ENCODE measurements at regions not wholly inside any gene's neighbourhood (a gene's known extent, or its start where the extent isn't known, plus 50 kb on each side); places are given as distances from the start of the nearest gene placed in this dataset.

- POLR2A ChIA-PET = no interaction called here
Measured at GRCh38 chr13:47845981-47846380, 155.1 kb downstream of the SUCLA2 start.

GRCh38 chr13:47843005-47843404, 158.1 kb downstream of the SUCLA2 start:
- Histone ChIP-seq H3K36me3 (replicated peaks in 1 of 2; ENCODE audit: control insufficient read depth in 1 of 2, insufficient read depth in 2 of 2, low read length in 2 of 2) (no peaks in the 10 kb centered on the region), H3K9ac (ENCODE audit: insufficient read depth, low read depth, low read length) (no peak overlapping the region), H3K27me3 (ENCODE audit: control insufficient read depth in 1 of 2, insufficient read depth in 2 of 2, low read length in 2 of 2) (no peaks in the 10 kb centered on the region), H3K4me2 (ENCODE audit: low read depth, low read length) (no peak overlapping the region), H3K79me2 (ENCODE audit: insufficient read depth, low read length) (no peaks in the 10 kb centered on the region), H4K20me1 (ENCODE audit: insufficient read depth, low read length) (no peaks in the 10 kb centered on the region), H3K9me3 (ENCODE audit: low read length) (no peaks in the 10 kb centered on the region), H3K27ac (ENCODE audit: extremely low read length, insufficient read depth, low read length) (no peak overlapping the region), H2AFZ (ENCODE audit: low read length) (no peak overlapping the region), H3K4me3 (replicated peaks in 1 of 3; ENCODE audit: insufficient read depth in 1 of 3, low read depth in 2 of 3, low read length in 3 of 3) (no peak overlapping the region), H3K4me1 (ENCODE audit: insufficient read depth, low read length) (peaks cover 8% of the 10 kb centered on the region; the same call in 1 of the 2 replicates)
- CTCF ChIA-PET (ENCODE audit: low intra/inter-chr PET ratio, low total read pairs) = no interaction called here
- BruUV-seq (replicated peaks) = no TSS peak
- in situ Hi-C loops (cut with HindIII; ENCODE audit: extremely low pct_ligation_motif_present, low pct_unique_long_range_greater_than_20kb) (no loop called here), intact Hi-C loops (cut with micrococcal nuclease; ENCODE audit: unreplicated experiment) (no loop called here)
- TF ChIP-seq ZZZ3 (CRISPR knock-in tag; IDR thresholded peaks at IDR 0.05; ENCODE audit: borderline replicate concordance) = no peak
- TF ChIP-seq ZNF768 (CRISPR knock-in tag; IDR thresholded peaks at IDR 0.05) = no peak
- no peak for TF ChIP-seq ZNF615 (CRISPR knock-in tag; IDR thresholded peaks at IDR 0.05; ENCODE audit: borderline replicate concordance)
- TF ChIP-seq ZNF329 (CRISPR knock-in tag; IDR thresholded peaks at IDR 0.05; ENCODE audit: low read depth) = no peak
- no peak for TF ChIP-seq PITX1 (CRISPR knock-in tag; IDR thresholded peaks at IDR 0.05)
- no peak for TF ChIP-seq AGO2 (optimal IDR thresholded peaks at IDR 0.05; ENCODE audit: low read depth, low read length)
- TF ChIP-seq ATF7-NPFF (CRISPR knock-in tag; IDR thresholded peaks at IDR 0.05; ENCODE audit: low read depth) = no peak
- TF ChIP-seq PAWR (CRISPR knock-in tag; IDR thresholded peaks at IDR 0.05; ENCODE audit: borderline replicate concordance) = no peak
- TF ChIP-seq KLF6 (CRISPR knock-in tag; IDR thresholded peaks at IDR 0.05) = no peak
- no peak for TF ChIP-seq ZNF382 (CRISPR knock-in tag; IDR thresholded peaks at IDR 0.05; ENCODE audit: borderline replicate concordance)
- TF ChIP-seq YEATS4 (CRISPR knock-in tag; IDR thresholded peaks at IDR 0.05; ENCODE audit: borderline replicate concordance) = no peak
- TF ChIP-seq FOXO4 (CRISPR knock-in tag; conservative IDR thresholded peaks at IDR 0.05) = no peak
- TF ChIP-seq SNAPC5 (CRISPR knock-in tag; IDR thresholded peaks at IDR 0.05; ENCODE audit: borderline replicate concordance) = no peak
- TF ChIP-seq SMAD9 (CRISPR knock-in tag; IDR thresholded peaks at IDR 0.05) = no peak
- TF ChIP-seq CERS6 (CRISPR knock-in tag; IDR thresholded peaks at IDR 0.05) = no peak
- WGBS (ENCODE audit: low lambda C conversion rate) = 80% methylated on average over 4 of the region's 4 CpGs
- no peak for DNase-seq (ENCODE audit: low spot score)
- ATAC-seq = no peak
- no peak for FAIRE-seq
- POLR2A ChIA-PET = no interaction called here

More at GRCh38 chr13:47845981-47846380, 155.1 kb downstream of the SUCLA2 start:
- no peak overlapping the region for H3K4me2 ChIP-seq (ENCODE audit: low read depth, low read length)
- no peaks in the 10 kb centered on the region for H3K36me3 ChIP-seq (replicated peaks in 1 of 2; ENCODE audit: control insufficient read depth in 1 of 2, insufficient read depth in 2 of 2, low read length in 2 of 2)
- peaks cover 8% of the 10 kb centered on the region; the same call in 1 of the 2 replicates for H3K4me1 ChIP-seq (ENCODE audit: insufficient read depth, low read length)
- no peaks in the 10 kb centered on the region for H4K20me1 ChIP-seq (ENCODE audit: insufficient read depth, low read length)
- H3K27ac ChIP-seq (ENCODE audit: extremely low read length, insufficient read depth, low read length) = no peak overlapping the region
- no TSS peak for BruUV-seq (replicated peaks)
- no peaks in the 10 kb centered on the region for H3K9me3 ChIP-seq (ENCODE audit: low read length)
- no peaks in the 10 kb centered on the region for H3K79me2 ChIP-seq (ENCODE audit: insufficient read depth, low read length)
- CTCF ChIA-PET (ENCODE audit: low intra/inter-chr PET ratio, low total read pairs) = no interaction called here
- H3K27me3 ChIP-seq (ENCODE audit: control insufficient read depth in 1 of 2, insufficient read depth in 2 of 2, low read length in 2 of 2) = no peaks in the 10 kb centered on the region
- H3K4me3 ChIP-seq (replicated peaks in 1 of 3; ENCODE audit: insufficient read depth in 1 of 3, low read depth in 2 of 3, low read length in 3 of 3) = no peak overlapping the region
- FAIRE-seq = no peak
- WGBS (ENCODE audit: low lambda C conversion rate) = no CpG with 5 or more reads among the region's 1 CpG
- H2AFZ ChIP-seq (ENCODE audit: low read length) = no peak overlapping the region
- no peak overlapping the region for H3K9ac ChIP-seq (ENCODE audit: insufficient read depth, low read depth, low read length)
- no peak for DNase-seq (ENCODE audit: low spot score)
- peak; percentile 25; the same call in 2 of the 3 replicates for ATAC-seq
- TF ChIP-seq JUND (CRISPR knock-in tag; IDR thresholded peaks at IDR 0.05) (no peak), ZNF30 (CRISPR knock-in tag; IDR thresholded peaks at IDR 0.05) (no peak), SOX5 (CRISPR knock-in tag; IDR thresholded peaks at IDR 0.05; ENCODE audit: borderline replicate concordance) (no peak), RORA (CRISPR knock-in tag; IDR thresholded peaks at IDR 0.05) (no peak), HHEX (CRISPR knock-in tag; IDR thresholded peaks at IDR 0.05) (no peak), ZNF34 (CRISPR knock-in tag; IDR thresholded peaks at IDR 0.05; ENCODE audit: borderline replicate concordance) (no peak)
- intact Hi-C loops (cut with micrococcal nuclease; ENCODE audit: unreplicated experiment) (no loop called here), in situ Hi-C loops (cut with HindIII; ENCODE audit: extremely low pct_ligation_motif_present, low pct_unique_long_range_greater_than_20kb) (no loop called here)

All from HepG2 (cell line).